NCI-H446 (cell line): ENCODE measurements at regions not wholly inside any gene's neighbourhood (a gene's known extent, or its start where the extent isn't known, plus 50 kb on each side); places are given as distances from the start of the nearest gene placed in this dataset.
"Not testable (repeated sequence)": the region's sequence is repeated elsewhere in the genome, so short reads cannot be mapped to it uniquely, and the experiment has no call there.

ENCODE experiments used
- DNase-seq, 2 experiments: peaks; one replicate each; lab custom pipeline; 2025; lab: John Stamatoyannopoulos, UW

GRCh38 chr3:135558150-135558783, 407.3 kb upstream of the PPP2R3A start:
- no peak for DNase-seq

- DNase-seq: no peak
Measured at GRCh38 chr3:135558906-135559305, 406.6 kb upstream of the PPP2R3A start.

GRCh38 chr3:135559802-135560201, 405.7 kb upstream of the PPP2R3A start:
- no peak for DNase-seq

GRCh38 chr3:135560847-135561246, 404.7 kb upstream of the PPP2R3A start:
- no peak for DNase-seq

GRCh38 chr3:135564696-135565095, 400.8 kb upstream of the PPP2R3A start:
- DNase-seq: no peak

- no peak for DNase-seq
Measured at GRCh38 chr3:135565546-135565945, 400.0 kb upstream of the PPP2R3A start.

GRCh38 chr3:135567223-135567622, 398.3 kb upstream of the PPP2R3A start:
- DNase-seq: no peak

- no peak for DNase-seq
Measured at GRCh38 chr3:135576751-135577150, 388.8 kb upstream of the PPP2R3A start.

- DNase-seq: no peak
Measured at GRCh38 chr3:135581806-135582205, 383.7 kb upstream of the PPP2R3A start.

- DNase-seq: no peak
Measured at GRCh38 chr3:135582800-135583199, 382.7 kb upstream of the PPP2R3A start.

- no peak for DNase-seq
Measured at GRCh38 chr3:135596563-135596962, 369.0 kb upstream of the PPP2R3A start.

- no peak for DNase-seq
Measured at GRCh38 chr3:135597855-135598254, 367.7 kb upstream of the PPP2R3A start.

GRCh38 chr3:135598597-135598996, 366.9 kb upstream of the PPP2R3A start:
- DNase-seq: no peak

GRCh38 chr3:135604512-135604911, 361.0 kb upstream of the PPP2R3A start:
- not testable (repeated sequence) for DNase-seq

- DNase-seq: no peak
Measured at GRCh38 chr3:135618123-135618522, 347.4 kb upstream of the PPP2R3A start.

GRCh38 chr3:135621184-135621920, 344.2 kb upstream of the PPP2R3A start:
- DNase-seq: no peak

- DNase-seq: no peak
Measured at GRCh38 chr3:135622215-135622614, 343.3 kb upstream of the PPP2R3A start.

- no peak for DNase-seq
Measured at GRCh38 chr3:135622656-135623055, 342.9 kb upstream of the PPP2R3A start.

- DNase-seq: no peak
Measured at GRCh38 chr3:135623558-135623957, 342.0 kb upstream of the PPP2R3A start.

GRCh38 chr3:135627057-135627456, 338.5 kb upstream of the PPP2R3A start:
- no peak for DNase-seq

GRCh38 chr3:135629701-135630408, 335.7 kb upstream of the PPP2R3A start:
- no peak for DNase-seq

- DNase-seq: no peak
Measured at GRCh38 chr3:135632556-135633065, 332.9 kb upstream of the PPP2R3A start.

GRCh38 chr3:135633078-135633477, 332.4 kb upstream of the PPP2R3A start:
- DNase-seq: no peak
